GM21515 (cell line): ENCODE measurements at regions not wholly inside any gene's neighbourhood (a gene's known extent, or its start where the extent isn't known, plus 50 kb on each side); places are given as distances from the start of the nearest gene placed in this dataset.
"Not testable (repeated sequence)": the region's sequence is repeated elsewhere in the genome, so short reads cannot be mapped to it uniquely, and the experiment has no call there.

Experiments
- ATAC-seq: cut with Tn5 transposase; IDR thresholded peaks from one replicate; pipeline ENCODE4 v1.9.1; 2021; ENCODE audit not compliant: unreplicated experiment

DNA sequence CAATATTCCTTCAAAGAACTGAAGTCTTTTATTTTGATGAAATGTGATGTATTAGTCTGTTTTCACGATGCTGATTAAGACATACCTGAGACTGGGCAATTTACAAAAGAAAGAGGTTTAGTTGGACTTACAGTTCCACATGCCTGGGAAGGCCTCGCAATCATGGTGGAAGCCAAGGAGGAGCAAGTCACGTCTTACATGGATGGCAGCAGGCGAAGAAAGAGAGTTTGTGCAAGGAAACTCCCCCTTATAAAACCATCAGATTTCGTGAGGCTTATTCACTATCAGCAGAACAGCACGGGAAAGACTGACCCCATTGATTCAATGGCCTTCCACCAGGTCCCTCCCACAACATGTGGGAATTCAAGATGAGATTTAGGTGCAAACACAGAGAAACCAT, 750.3 kb upstream of the KCND2 start:
- no peak for ATAC-seq

DNA sequence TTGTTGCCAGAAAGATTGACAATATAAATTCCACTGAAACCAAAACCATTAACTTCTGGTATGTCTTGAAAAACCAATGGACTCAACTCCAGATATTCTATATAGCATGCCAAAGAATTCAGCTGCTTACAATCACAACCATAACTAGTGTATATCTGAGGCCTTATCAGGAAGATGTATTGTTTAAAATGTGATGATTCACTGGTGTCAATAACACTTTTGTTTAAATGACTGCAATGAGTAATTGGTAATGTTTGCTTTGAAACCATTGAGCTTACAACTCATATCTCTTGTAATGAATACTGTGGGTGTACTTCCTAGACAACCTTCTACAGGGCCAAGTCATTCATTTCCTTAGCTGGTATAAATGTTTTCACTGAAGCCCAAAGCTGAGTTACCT, 727.9 kb upstream of the KCND2 start:
- no peak for ATAC-seq

DNA sequence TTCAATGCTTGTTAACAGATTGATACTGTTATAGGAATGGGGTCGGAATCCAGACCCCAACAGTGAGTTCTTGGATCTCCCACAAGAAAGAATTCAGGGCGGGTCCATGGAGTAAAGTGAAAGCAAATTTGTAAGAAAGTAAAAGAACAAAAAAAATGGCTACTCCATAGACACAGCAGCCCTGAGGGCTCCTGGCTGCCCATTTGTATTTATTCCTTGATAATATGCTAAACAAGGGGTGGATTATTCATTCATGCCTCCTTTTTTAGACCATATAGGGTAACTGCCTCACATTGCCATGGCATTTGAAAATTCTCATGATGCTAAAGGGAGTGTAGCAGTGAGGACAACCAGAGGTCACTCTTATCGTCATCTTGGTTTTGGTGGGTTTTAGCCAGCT, 717.2 kb upstream of the KCND2 start:
- no peak for ATAC-seq

DNA sequence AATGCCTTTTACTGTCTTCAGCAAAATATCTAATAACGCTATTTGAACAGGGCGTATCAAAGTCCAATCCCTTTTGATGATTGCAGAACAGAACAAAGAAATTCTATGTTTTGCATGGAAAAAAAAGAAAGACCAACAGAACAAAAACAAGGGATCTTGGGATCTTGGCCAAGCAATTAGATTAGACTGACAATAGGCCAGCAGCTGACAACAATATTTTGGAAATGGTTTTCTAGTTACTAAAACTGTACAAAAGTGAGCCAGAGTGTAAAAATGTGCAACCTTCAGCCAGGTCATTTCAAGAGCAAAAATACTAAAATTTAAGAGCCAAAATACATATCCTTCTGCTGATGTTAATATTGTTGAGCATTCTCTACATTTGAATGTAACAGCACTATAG, 716.5 kb upstream of the KCND2 start:
- ATAC-seq, result no peak

DNA sequence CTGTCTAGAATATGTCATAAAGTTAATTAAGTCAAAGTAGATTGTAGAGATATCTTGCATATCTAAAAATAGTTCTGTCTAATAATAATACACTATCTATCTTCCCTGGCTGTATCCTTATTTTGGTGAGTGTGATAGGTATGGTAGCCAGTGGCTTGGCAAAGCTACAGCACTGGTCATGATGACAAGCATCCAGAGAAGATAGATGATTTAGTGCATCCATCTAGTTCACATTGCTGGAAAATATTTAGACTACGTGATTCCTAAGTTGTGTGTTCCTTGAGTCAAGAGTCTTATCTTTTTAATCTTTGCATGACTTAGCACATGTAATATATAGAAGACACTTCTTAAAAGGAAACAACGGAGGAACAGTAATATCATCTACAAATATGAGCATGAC, 711.2 kb upstream of the KCND2 start:
- ATAC-seq, result no peak

DNA sequence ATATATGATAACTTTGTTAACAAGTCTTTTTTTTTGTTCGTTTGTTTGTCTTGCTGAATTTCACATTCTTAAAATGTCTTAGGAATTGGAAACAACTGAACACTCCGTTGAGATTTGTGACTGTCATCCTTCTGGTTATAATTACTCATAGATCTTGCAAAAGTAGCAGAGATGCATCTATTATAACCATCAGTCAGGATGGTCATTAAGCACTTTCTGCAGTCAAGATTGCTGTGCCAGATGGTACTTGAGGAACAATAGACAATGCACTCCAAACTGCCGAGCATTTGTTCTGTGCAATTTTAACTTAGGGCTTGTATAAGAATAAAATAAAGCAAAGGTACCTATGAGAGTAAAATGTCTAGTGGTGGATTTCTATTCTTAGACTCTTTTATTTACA, 710.1 kb upstream of the KCND2 start:
- no peak for ATAC-seq

DNA sequence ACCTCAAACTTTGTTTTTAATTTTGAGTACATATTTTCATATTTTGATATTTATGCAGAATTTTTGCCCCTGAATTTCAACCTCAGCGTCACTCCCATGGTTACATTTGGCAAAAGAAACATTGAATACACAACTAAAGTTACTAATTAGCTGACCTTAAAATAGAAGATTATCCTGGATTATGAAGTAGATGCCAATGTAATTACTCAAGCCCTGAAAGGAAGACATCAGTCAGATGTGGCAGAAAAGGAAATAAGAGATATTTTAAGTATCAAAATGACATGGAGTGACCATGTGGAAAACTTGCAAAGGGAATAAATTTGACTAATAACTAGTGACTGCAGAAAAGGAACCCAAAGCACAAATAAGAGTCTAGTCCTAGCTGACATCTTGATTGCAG, 701.3 kb upstream of the KCND2 start:
- ATAC-seq, result no peak

DNA sequence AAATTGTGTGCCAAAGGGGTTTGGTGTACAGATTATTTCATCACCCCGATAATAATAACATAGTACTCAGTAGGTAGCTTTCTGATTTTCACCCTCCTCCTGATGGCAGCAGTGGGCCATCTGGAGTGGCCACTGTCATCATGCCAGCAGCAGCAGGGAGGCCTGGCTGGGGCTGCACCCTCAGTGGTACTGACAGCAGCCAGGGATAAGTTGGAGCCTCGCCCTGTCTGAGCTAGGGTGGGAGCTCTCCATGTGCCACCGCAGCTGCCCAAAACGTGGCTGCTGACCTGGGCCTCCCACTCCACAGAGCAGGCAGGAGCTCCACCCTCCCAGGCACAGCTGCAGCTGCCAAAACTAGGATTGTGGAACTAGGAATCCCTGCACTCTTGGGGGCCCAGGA, 700.8 kb upstream of the KCND2 start:
- ATAC-seq, result no peak

DNA sequence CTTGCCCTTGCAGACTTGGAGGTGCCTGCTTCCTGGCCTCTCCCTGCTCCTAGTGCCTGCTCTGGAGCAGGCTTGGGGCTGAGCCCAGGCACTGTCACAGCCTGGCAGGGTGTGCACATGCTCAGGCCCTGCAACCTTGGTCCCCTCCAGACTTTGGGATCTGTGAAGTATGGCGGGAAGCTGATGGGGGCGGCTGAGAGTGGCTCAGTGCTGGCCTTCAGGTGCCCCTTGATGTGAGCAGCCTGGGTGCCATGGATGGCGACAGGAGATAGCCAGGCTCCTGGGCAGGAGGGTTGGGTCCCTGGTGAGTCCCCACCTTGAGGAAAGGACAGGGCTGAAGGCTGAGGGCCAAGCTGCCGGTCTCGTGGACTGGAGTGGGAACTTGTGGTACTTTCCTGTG, 700.4 kb upstream of the KCND2 start:
- no peak for ATAC-seq

DNA sequence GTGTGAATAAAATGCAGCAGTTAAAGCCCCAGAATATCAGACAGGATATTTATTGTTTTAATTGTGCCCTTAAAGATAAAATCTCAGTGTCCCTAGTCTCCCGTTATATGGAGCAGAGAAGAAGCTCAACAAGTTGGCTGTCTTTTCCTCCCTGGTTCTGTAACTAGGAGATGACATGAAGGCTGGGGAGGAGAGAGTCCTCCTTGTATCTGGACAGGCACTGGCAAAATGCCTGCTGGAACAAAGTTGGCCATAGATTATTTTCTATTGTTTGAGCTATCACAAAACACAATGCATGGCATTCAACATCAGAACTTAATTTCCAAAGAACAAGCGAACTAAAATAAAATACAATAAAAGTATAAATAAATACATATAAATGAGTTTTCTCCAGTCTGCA, 694.9 kb upstream of the KCND2 start:
- ATAC-seq, result no peak

DNA sequence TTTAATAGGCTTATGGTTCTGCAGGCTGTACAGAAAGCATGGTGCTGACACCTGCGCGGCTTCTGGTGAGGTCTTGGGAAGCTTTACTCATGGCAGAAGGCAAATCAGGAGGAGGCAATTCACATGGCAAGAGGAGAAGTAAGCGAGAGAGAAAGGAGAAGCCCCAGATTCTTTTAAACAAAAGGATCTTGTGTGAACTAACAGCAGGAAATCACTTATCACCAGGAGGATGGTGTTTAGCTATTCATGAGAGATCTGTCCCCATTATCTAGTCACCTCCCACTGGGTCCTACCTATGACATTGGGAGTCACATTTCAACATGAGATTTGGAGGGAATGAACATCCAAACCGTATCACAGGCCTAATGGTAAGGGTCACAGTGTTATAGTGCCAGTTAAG, 678.0 kb upstream of the KCND2 start:
- ATAC-seq, result no peak

DNA sequence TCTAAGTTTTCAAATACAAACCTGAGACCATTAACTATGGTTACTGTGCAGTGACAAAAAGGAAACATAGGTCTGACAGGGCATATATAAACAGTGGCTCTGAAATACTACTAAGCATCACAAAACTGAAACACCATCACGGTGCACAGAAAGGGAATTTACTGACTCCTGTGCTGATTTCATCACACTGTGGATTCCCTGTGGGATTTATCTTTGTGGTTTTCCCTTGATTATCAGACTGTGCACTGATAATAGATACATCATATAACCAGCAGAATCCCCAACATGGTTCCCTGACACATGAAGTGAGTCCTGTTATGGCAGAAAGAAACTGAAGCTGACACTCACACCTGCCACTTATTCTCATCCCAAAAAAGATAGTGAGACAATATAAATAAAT, 676.3 kb upstream of the KCND2 start:
- no peak for ATAC-seq

DNA sequence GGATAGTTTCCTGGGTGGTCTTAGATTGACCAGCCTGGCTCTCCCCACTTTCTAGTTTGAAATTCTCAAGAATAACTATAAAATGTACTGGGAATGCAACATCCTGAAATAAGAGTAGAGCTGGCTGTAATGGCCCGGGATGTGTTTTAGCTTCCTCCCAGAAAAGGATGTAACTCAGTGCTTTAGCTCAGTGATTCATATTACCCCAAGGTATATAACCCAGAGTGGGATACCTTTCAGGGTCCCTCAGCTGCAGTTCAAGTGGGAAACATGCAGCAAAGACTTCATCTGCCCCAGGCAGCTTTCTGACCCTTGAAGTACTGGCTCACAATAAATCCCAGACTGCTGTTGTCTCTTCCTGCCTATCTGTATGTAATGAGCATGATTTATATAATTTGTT, 666.7 kb upstream of the KCND2 start:
- no peak for ATAC-seq

DNA sequence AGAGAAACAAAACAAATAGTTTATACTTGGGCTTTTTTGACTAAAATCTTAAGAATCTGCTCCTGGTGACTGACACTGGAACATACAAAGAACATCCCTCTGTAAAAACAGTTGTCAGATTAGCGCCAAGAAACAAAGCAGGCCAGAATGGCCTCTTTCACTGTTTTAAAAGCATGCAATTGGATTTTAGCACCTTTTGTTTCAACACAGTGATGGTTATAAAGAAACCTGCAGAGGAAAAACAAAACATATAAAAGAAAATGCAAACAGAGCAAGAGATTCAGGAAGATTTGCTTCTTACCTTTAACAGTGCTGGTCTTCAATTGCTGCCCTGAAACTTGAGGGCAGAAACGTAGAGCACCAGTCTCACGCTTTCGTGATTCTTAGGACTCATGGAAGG, 652.2 kb upstream of the KCND2 start:
- no peak for ATAC-seq

DNA sequence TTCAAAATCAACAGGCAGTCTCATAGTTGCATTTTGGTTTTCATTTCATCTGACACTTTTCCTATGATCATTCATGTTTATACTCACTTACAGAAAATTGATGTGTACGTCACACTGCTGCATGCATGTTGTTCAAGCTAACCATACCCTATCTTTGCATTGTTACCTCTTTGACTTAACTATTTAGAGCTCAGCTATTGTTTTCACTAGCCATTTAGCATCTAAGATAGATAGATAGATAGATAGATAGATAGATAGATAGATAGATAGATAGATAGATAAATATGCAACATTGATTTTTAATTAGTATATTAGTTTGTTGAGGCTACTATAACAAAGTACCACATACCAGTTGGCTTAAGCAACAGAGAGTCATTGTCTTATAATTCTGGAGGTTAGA, 649.5 kb upstream of the KCND2 start:
- ATAC-seq, result no peak

DNA sequence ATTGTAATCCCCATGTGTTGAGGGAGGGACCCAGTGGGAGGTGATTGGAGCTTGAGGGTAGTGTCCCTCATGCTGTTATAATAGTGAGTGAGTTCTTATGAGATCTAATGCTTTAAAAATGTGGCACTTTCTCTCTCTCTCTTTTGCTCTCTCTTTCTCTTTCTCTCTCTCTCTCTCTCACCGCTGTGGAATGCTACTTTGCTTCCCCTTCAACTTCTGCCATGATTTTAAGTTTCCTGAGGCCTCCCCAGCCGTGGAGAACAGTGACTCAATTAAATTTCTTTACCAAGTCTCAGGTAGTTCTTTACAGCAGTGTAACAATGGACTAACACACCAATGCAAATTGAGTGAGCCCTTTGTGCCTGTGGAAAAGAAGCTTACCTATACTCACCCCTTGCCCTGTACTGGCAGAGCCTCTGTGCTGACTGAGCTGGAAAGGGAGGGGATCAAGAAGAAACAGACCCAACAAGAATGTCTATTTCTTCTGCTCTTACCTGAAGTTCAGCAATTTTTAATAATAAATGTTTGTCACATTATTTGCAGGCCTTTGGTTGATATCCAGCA, 642.5 kb upstream of the KCND2 start:
- ATAC-seq, result no peak

DNA sequence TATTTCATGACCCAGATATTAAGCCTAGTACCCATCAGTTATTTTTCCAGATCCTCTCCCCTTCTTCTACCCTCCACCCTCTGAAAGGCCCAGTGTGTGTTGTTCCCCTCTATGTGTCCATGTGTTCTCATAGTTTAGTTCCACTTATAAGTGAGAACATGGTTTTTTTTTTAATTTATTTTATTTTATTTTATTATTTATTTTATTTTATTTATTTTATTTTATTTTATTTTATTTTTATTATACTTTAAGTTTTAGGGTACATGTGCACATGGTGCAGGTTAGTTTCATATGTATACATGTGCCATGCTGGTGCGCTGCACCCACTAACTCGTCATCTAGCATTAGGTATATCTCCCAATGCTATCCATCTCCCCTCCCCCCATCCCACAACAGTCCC, 639.2 kb upstream of the KCND2 start:
- not testable (repeated sequence) for ATAC-seq

DNA sequence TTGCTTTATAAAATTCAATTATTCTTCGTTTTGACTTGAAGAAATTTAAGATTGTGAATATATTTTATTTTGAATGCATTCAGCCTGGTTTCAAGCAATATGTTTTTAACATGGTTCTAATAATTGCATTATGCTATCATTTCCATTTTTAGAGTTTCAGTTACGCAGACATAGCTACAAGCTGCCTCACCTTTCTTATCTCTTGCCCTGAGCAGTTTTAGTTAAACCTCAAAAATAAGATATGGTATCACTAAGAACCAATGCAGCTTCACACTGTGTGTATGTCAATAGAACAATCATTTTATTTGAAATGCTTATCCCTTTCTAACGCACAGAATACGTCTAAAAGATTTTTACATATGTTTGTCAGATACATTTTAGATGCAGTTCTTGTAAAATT, 632.6 kb upstream of the KCND2 start:
- ATAC-seq, result no peak

DNA sequence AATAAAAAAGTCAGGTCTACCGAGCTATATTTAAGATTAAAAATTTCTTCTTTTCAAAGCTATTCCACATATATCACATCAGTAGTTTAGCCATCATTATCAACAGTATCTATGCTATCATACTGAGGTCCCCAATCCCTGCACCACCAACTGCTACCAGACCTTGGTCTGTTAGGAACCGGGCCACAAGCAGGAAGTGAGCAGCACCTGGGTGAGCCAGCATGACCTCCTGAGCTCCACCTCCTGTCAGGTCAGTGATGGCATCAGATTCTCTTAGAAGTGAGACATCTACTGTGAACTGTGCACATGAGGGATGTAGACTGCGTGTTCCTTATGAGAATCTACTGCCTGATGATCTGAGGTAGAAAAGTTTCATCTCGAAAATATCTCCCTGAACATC, 632.1 kb upstream of the KCND2 start:
- ATAC-seq, result no peak

DNA sequence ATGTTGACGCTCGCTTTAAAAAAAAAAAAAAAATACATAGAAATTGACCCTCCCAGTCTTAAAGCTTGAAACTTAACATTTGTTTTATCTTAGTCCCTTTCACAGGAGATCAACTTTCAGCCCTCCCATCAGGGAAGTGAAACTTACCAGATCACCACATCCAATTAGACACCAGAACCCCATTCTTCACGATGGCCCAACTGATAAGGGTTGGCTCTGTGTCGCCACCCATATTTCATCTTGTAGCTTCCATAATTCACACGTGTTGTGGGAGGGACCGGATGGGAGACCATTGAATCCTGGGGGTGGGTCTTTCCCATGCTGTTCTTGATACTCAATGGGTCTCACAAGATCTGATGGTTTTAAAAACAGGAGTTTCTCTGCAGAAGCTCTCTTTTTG, 629.4 kb upstream of the KCND2 start:
- no peak for ATAC-seq

DNA sequence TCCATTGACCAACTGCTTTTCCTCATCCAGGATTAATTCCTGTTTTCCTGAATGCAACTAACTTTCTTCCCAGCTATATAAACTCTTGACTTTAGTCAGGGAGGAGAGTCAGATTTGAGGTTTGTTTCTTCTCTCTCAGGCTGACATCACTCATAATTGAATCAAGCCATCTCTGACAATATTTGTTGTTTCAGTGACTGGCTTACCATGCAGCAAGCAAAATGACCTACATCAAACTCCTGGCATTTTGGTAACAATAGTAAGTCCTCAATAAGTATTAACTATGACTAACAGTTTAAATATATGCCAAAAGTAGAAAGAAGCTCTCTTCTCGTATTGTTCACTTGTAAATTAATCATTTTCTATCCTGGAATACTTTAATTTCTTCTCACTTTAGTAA, 625.7 kb upstream of the KCND2 start:
- ATAC-seq, result no peak

DNA sequence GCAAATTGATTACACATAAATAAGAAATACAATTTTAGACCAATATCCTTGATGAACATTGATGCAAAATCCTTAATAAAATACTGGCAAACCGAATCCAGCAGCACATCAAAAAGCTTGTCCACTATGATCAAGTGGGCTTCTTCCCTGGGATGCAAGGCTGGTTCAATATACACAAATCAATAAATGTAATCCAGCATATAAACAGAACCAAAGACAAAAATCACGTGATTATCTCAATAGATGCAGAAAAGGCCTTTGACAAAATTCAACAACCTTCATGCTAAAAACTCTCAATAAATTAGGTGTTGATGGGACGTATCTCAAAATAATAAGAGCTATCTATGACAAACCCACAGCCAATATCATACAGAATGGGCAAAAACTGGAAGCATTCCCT, 624.2 kb upstream of the KCND2 start:
- ATAC-seq, result not testable (repeated sequence)

DNA sequence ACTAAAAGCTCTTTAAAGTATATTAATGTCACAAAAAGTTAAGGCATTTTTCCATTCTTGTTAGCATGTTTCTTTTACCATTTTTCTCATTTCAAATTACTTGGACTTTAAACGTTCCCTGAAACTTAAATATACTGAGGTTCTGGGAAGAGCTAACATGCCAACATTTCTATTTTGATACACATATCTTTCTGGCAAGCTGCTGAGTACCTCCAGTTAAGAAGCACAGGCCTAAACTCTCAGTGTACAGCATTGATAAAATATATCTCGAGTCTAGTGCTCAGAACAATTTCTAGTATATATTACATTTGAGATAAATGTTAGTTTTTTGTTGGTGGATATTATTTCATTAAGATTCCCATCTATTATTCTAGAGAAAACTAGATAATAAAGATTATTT, 612.9 kb upstream of the KCND2 start:
- ATAC-seq, result no peak

DNA sequence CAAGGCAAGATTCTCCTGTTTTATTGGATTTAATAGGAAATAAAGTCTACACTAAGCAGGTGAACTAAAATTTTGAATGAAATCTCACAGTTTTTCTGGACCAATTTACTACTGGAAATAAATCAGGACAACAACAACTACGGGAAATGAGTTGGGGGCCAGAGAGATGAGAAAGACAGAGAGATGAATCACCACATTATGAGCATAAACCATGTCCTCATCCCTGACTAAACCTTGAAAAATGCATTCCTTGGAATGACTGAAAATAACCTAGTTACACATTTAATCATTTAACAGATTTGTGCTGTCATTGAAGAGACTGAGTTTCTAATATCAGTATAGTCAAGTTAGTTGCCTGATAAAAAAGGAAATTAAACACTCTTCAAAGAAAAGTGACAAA, 608.4 kb upstream of the KCND2 start:
- no peak for ATAC-seq
